Large intestine (tissue), 3 donors: ENCODE measurements at regions not wholly inside any gene's neighbourhood (a gene's known extent, or its start where the extent isn't known, plus 50 kb on each side); places are given as distances from the start of the nearest gene placed in this dataset.
A peak's percentile ranks its signal among the peaks of the same experiment; 100 is the strongest.

Experiments
- DNase-seq, 2 donors: peaks; one replicate each; pipeline versions ENCODE4 v3.0.0 to v3.0.0-alpha.2; 2013
- H3K27ac ChIP-seq: one replicate; pipeline ENCODE4 v1.5.1; 2013; ENCODE audit warnings: low read length
- H3K27me3 ChIP-seq: 2 replicates; pipeline ENCODE4 v1.6.1; 2013; ENCODE audit warnings: low read length; ENCODE audit not compliant: control insufficient read depth, insufficient read depth
- H3K36me3 ChIP-seq: 2 replicates; pipeline ENCODE4 v1.6.1; 2013; ENCODE audit warnings: low read length; ENCODE audit not compliant: control insufficient read depth, insufficient read depth
- H3K4me1 ChIP-seq: one replicate; pipeline ENCODE4 v1.6.1; 2013; ENCODE audit warnings: low read length; ENCODE audit not compliant: control insufficient read depth, insufficient read depth
- H3K4me3 ChIP-seq: one replicate; pipeline ENCODE4 v1.5.1; 2013; ENCODE audit warnings: low read length
- H3K9me3 ChIP-seq: one replicate; pipeline ENCODE4 v1.6.1; 2013; ENCODE audit warnings: mild to moderate bottlenecking, low read depth, low read length, moderate library complexity; ENCODE audit not compliant: control insufficient read depth
- WGBS: methylation state at CpG from one replicate; pipeline ENCODE4 v1.1.5; 2013; ENCODE audit warnings: low lambda C conversion rate; ENCODE audit not compliant: insufficient coverage; 5-methylcytosine and 5-hydroxymethylcytosine counted together

GRCh38 chr21:27572696-27573095, 605.8 kb upstream of the ADAMTS5 start:
- DNase-seq: peak; percentile 16 to 32
- 75% methylated on average over 1 of the region's 2 CpGs for WGBS

GRCh38 chr21:27571706-27572105, 604.8 kb upstream of the ADAMTS5 start:
- Histone ChIP-seq H3K36me3 (no peaks in the 10 kb centered on the region), H3K27me3 (no peaks in the 10 kb centered on the region), H3K27ac (no peak overlapping the region), H3K9me3 (no peaks in the 10 kb centered on the region), H3K4me3 (no peak overlapping the region), H3K4me1 (no peaks in the 10 kb centered on the region)
- DNase-seq: no peak

More at GRCh38 chr21:27572696-27573095, 605.8 kb upstream of the ADAMTS5 start:
- H3K27me3 ChIP-seq: no peaks in the 10 kb centered on the region
- H3K4me1 ChIP-seq: no peaks in the 10 kb centered on the region
- H3K36me3 ChIP-seq: no peaks in the 10 kb centered on the region
- no peak overlapping the region for H3K4me3 ChIP-seq
- H3K27ac ChIP-seq: no peak overlapping the region
- H3K9me3 ChIP-seq: no peaks in the 10 kb centered on the region

DNA sequence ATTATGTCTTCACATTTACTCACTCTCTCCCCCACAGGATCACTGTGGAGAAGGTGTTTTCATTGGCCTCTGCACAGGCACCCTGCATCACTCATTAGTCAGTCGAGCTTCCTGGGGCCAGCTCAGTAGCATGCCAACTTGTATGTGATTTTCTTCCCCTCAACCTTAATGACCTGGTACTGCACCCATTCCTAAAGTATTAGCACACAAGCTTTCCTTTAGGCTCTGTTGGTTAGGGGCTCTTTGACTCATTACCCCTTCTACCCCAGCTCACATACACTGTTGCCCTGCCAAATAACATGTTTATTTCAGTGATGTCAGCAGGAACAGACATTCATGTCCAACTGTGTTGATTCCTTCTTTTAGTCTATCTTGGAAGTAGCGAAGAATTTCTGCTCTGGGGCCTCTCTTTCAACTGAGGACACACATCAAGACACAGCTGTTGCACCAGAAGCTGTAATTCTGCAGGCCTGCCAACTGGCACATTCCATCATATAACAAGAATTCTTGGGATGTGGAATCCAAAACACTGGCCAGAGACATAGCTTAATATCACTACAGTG, 603.5 kb upstream of the ADAMTS5 start:
- Histone ChIP-seq H3K9me3 (no peaks in the 10 kb centered on the region), H3K4me1 (no peaks in the 10 kb centered on the region), H3K4me3 (no peak overlapping the region), H3K36me3 (no peaks in the 10 kb centered on the region), H3K27me3 (no peaks in the 10 kb centered on the region), H3K27ac (no peak overlapping the region)
- DNase-seq: peak; percentile 25 to 33
- no CpG with 5 or more reads among the region's 2 CpGs for WGBS

GRCh38 chr21:27569831-27570230, 602.9 kb upstream of the ADAMTS5 start:
- no CpG with 5 or more reads among the region's 2 CpGs for WGBS
- H3K27ac ChIP-seq: no peak overlapping the region
- no peaks in the 10 kb centered on the region for H3K9me3 ChIP-seq
- no peak for DNase-seq
- H3K27me3 ChIP-seq: no peaks in the 10 kb centered on the region
- H3K36me3 ChIP-seq: no peaks in the 10 kb centered on the region
- no peak overlapping the region for H3K4me3 ChIP-seq
- no peaks in the 10 kb centered on the region for H3K4me1 ChIP-seq

GRCh38 chr21:27569091-27569490, 602.2 kb upstream of the ADAMTS5 start:
- WGBS: 60% methylated on average over 1 of the region's 2 CpGs
- Histone ChIP-seq H3K27me3 (no peaks in the 10 kb centered on the region), H3K4me3 (no peak overlapping the region), H3K36me3 (no peaks in the 10 kb centered on the region), H3K27ac (no peak overlapping the region), H3K9me3 (no peaks in the 10 kb centered on the region), H3K4me1 (no peaks in the 10 kb centered on the region)
- DNase-seq: no peak

- no peak overlapping the region for H3K4me3 ChIP-seq
- H3K36me3 ChIP-seq: no peaks in the 10 kb centered on the region
- H3K27ac ChIP-seq: no peak overlapping the region
- DNase-seq: no peak
- WGBS: no CpG with 5 or more reads among the region's 1 CpG
- no peaks in the 10 kb centered on the region for H3K4me1 ChIP-seq
- H3K9me3 ChIP-seq: no peaks in the 10 kb centered on the region
- H3K27me3 ChIP-seq: no peaks in the 10 kb centered on the region
Measured at GRCh38 chr21:27567381-27567780, 600.5 kb upstream of the ADAMTS5 start.

GRCh38 chr21:27566521-27566920, 599.6 kb upstream of the ADAMTS5 start:
- 100% methylated on average over 1 of the region's 6 CpGs for WGBS
- H3K4me1 ChIP-seq: no peaks in the 10 kb centered on the region
- no peaks in the 10 kb centered on the region for H3K27me3 ChIP-seq

GRCh38 chr21:27565364-27565763, 598.5 kb upstream of the ADAMTS5 start:
- Histone ChIP-seq H3K4me3 (no peak overlapping the region), H3K9me3 (no peaks in the 10 kb centered on the region), H3K27ac (no peak overlapping the region), H3K4me1 (no peaks in the 10 kb centered on the region), H3K27me3 (no peaks in the 10 kb centered on the region), H3K36me3 (no peaks in the 10 kb centered on the region)
- WGBS: no CpG with 5 or more reads among the region's 1 CpG
- no peak for DNase-seq

More at GRCh38 chr21:27566521-27566920, 599.6 kb upstream of the ADAMTS5 start:
- no peak for DNase-seq
- H3K4me3 ChIP-seq: no peak overlapping the region
- H3K27ac ChIP-seq: no peak overlapping the region
- H3K36me3 ChIP-seq: no peaks in the 10 kb centered on the region
- H3K9me3 ChIP-seq: no peaks in the 10 kb centered on the region

DNA sequence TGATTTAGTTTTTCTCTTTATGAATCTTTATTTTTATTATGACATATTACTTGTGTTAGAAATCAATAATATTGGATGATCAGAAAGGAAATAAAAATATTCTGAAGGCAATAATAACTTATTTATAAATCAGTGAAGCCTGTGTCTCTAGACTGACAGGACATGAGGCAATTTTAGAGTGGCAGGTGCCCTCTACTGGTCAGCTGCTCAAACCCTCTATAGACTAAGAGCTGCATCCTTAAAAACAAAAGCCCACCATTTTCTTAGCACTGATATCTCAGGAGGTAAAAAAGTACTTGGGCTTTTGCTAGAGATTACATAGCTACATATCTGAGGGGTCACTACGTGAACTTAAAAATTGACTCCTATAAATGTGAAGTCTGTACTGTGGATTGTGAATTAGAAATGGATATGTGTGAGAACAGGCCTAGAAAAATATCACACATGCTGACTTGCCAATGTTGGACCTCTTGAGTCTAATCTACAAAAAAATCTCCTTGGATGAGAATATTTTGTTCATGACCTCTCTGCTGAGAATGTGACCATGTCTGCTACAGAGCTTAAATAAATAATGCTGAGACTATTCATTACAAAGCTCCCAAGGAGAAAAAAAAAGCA, 597.9 kb upstream of the ADAMTS5 start:
- Histone ChIP-seq H3K27me3 (no peaks in the 10 kb centered on the region), H3K4me1 (no peaks in the 10 kb centered on the region), H3K9me3 (no peaks in the 10 kb centered on the region), H3K4me3 (no peak overlapping the region), H3K36me3 (no peaks in the 10 kb centered on the region), H3K27ac (no peak overlapping the region)
- WGBS: 40% methylated on average over 1 of the region's 1 CpG
- peak in 1 of 2 donors; percentile 16 for DNase-seq

GRCh38 chr21:27562303-27562702, 595.4 kb upstream of the ADAMTS5 start:
- no peak overlapping the region for H3K27ac ChIP-seq
- no peak overlapping the region for H3K4me3 ChIP-seq
- WGBS: 100% methylated on average over 1 of the region's 6 CpGs
- no peak for DNase-seq
- H3K4me1 ChIP-seq: no peaks in the 10 kb centered on the region
- H3K36me3 ChIP-seq: no peaks in the 10 kb centered on the region
- H3K9me3 ChIP-seq: no peaks in the 10 kb centered on the region
- H3K27me3 ChIP-seq: no peaks in the 10 kb centered on the region

- no CpG with 5 or more reads among the region's 9 CpGs for WGBS
Measured at GRCh38 chr21:27561116-27561515, 594.2 kb upstream of the ADAMTS5 start.

More at GRCh38 chr21:27561116-27561515, 594.2 kb upstream of the ADAMTS5 start:
- Histone ChIP-seq H3K4me3 (no peak overlapping the region), H3K27me3 (no peaks in the 10 kb centered on the region), H3K9me3 (no peaks in the 10 kb centered on the region), H3K4me1 (no peaks in the 10 kb centered on the region), H3K27ac (no peak overlapping the region), H3K36me3 (no peaks in the 10 kb centered on the region)
- DNase-seq: no peak
